ENCODE measurements at regions not wholly inside any gene's neighbourhood (a gene's known extent, or its start where the extent isn't known, plus 50 kb on each side); places are given as distances from the start of the nearest gene placed in this dataset.

GRCh38 chr14:98950353-98950895 is 321.6 kb downstream of the BCL11B start:
- H4K91ac ChIP-seq (ENCODE audit: low read depth, low read length) = no peak overlapping the region
- DNase-seq = no peak
- H3K23ac ChIP-seq (ENCODE audit: low read length) = no peak overlapping the region
- no peak overlapping the region for H3K18ac ChIP-seq (ENCODE audit: low read length)
- no peak overlapping the region for H2AK5ac ChIP-seq (ENCODE audit: low read length)
- H3K79me2 ChIP-seq (ENCODE audit: control insufficient read depth, insufficient read depth, low read length, poor library complexity) = no peaks in the 10 kb centered on the region
- H3K14ac ChIP-seq (ENCODE audit: low read length) = no peak overlapping the region
- H2BK12ac ChIP-seq (ENCODE audit: low read length) = no peak overlapping the region
- no peak overlapping the region for H4K12ac ChIP-seq (ENCODE audit: low read depth, low read length)
- no peak overlapping the region for H2AFZ ChIP-seq (ENCODE audit: insufficient read depth, low read length, poor library complexity)
- no peak overlapping the region for H4K8ac ChIP-seq (ENCODE audit: low read depth, low read length)
- no peak overlapping the region for H3K27ac ChIP-seq (ENCODE audit: low read depth, low read length)
- no peaks in the 10 kb centered on the region for H3K79me1 ChIP-seq (ENCODE audit: low read length)
- H3K27me3 ChIP-seq (ENCODE audit: insufficient read depth, low read length) = no peaks in the 10 kb centered on the region
- H2BK5ac ChIP-seq (ENCODE audit: low read depth, low read length, poor library complexity) = no peak overlapping the region
- no peak overlapping the region for H3K9ac ChIP-seq (ENCODE audit: low read length)
- H2BK120ac ChIP-seq (ENCODE audit: insufficient read depth, low read length, poor library complexity) = no peak overlapping the region
- 100% methylated on average over 1 of the region's 5 CpGs for WGBS (ENCODE audit: extremely low coverage, insufficient coverage, insufficient read length)
- H3K36me3 ChIP-seq (ENCODE audit: control insufficient read depth in 1 of 2, insufficient read depth in 2 of 2, low read length in 2 of 2) = no peaks in the 10 kb centered on the region
- peaks cover 2% of the 10 kb centered on the region for H3K9me3 ChIP-seq (ENCODE audit: insufficient read depth, low read depth, low read length)
- H3K4me3 ChIP-seq (ENCODE audit: low read depth, low read length) = no peak overlapping the region
- no peak overlapping the region for H3K4me2 ChIP-seq (ENCODE audit: low read length)
- H3K4me1 ChIP-seq (ENCODE audit: control insufficient read depth in 1 of 2, insufficient read depth in 2 of 2, low read length in 2 of 2) = no peaks in the 10 kb centered on the region
- no peak overlapping the region for H3K4ac ChIP-seq (ENCODE audit: low read depth, low read length)

- Histone ChIP-seq H4K91ac (ENCODE audit: low read depth, low read length) (no peak overlapping the region), H3K9me3 (ENCODE audit: insufficient read depth, low read depth, low read length) (peaks cover 2% of the 10 kb centered on the region), H2BK5ac (ENCODE audit: low read depth, low read length, poor library complexity) (no peak overlapping the region), H3K9ac (ENCODE audit: low read length) (no peak overlapping the region), H2AK5ac (ENCODE audit: low read length) (no peak overlapping the region), H3K27ac (ENCODE audit: low read depth, low read length) (no peak overlapping the region), H3K4ac (ENCODE audit: low read depth, low read length) (no peak overlapping the region), H3K79me2 (ENCODE audit: control insufficient read depth, insufficient read depth, low read length, poor library complexity) (no peaks in the 10 kb centered on the region), H4K12ac (ENCODE audit: low read depth, low read length) (no peak overlapping the region), H2BK12ac (ENCODE audit: low read length) (no peak overlapping the region), H2BK120ac (ENCODE audit: insufficient read depth, low read length, poor library complexity) (no peak overlapping the region), H3K18ac (ENCODE audit: low read length) (no peak overlapping the region), H3K36me3 (ENCODE audit: control insufficient read depth in 1 of 2, insufficient read depth in 2 of 2, low read length in 2 of 2) (no peaks in the 10 kb centered on the region), H3K4me2 (ENCODE audit: low read length) (no peak overlapping the region), H3K14ac (ENCODE audit: low read length) (no peak overlapping the region), H3K4me3 (ENCODE audit: low read depth, low read length) (no peak overlapping the region), H3K79me1 (ENCODE audit: low read length) (no peaks in the 10 kb centered on the region), H4K8ac (ENCODE audit: low read depth, low read length) (no peak overlapping the region), H3K23ac (ENCODE audit: low read length) (no peak overlapping the region), H3K4me1 (ENCODE audit: control insufficient read depth in 1 of 2, insufficient read depth in 2 of 2, low read length in 2 of 2) (no peaks in the 10 kb centered on the region), H2AFZ (ENCODE audit: insufficient read depth, low read length, poor library complexity) (no peak overlapping the region), H3K27me3 (ENCODE audit: insufficient read depth, low read length) (no peaks in the 10 kb centered on the region)
- no peak for DNase-seq
- no CpG with 5 or more reads among the region's 3 CpGs for WGBS (ENCODE audit: extremely low coverage, insufficient coverage, insufficient read length)
Measured at GRCh38 chr14:98951031-98951430, 321.0 kb downstream of the BCL11B start.

GRCh38 chr14:98951521-98952152 is 320.4 kb downstream of the BCL11B start:
- Histone ChIP-seq H3K4me2 (ENCODE audit: low read length) (no peak overlapping the region), H3K79me1 (ENCODE audit: low read length) (no peaks in the 10 kb centered on the region), H3K27me3 (ENCODE audit: insufficient read depth, low read length) (no peaks in the 10 kb centered on the region), H2BK12ac (ENCODE audit: low read length) (no peak overlapping the region), H3K4me1 (ENCODE audit: control insufficient read depth in 1 of 2, insufficient read depth in 2 of 2, low read length in 2 of 2) (no peaks in the 10 kb centered on the region), H3K9me3 (ENCODE audit: insufficient read depth, low read depth, low read length) (peaks cover 2% of the 10 kb centered on the region), H4K12ac (ENCODE audit: low read depth, low read length) (no peak overlapping the region), H2AFZ (ENCODE audit: insufficient read depth, low read length, poor library complexity) (no peak overlapping the region), H4K8ac (ENCODE audit: low read depth, low read length) (no peak overlapping the region), H3K27ac (ENCODE audit: low read depth, low read length) (no peak overlapping the region), H3K23ac (ENCODE audit: low read length) (no peak overlapping the region), H2AK5ac (ENCODE audit: low read length) (no peak overlapping the region), H3K4ac (ENCODE audit: low read depth, low read length) (no peak overlapping the region), H4K91ac (ENCODE audit: low read depth, low read length) (no peak overlapping the region), H3K18ac (ENCODE audit: low read length) (no peak overlapping the region), H3K36me3 (ENCODE audit: control insufficient read depth in 1 of 2, insufficient read depth in 2 of 2, low read length in 2 of 2) (no peaks in the 10 kb centered on the region), H2BK120ac (ENCODE audit: insufficient read depth, low read length, poor library complexity) (no peak overlapping the region), H3K79me2 (ENCODE audit: control insufficient read depth, insufficient read depth, low read length, poor library complexity) (no peaks in the 10 kb centered on the region), H3K9ac (ENCODE audit: low read length) (no peak overlapping the region), H2BK5ac (ENCODE audit: low read depth, low read length, poor library complexity) (no peak overlapping the region), H3K14ac (ENCODE audit: low read length) (no peak overlapping the region), H3K4me3 (ENCODE audit: low read depth, low read length) (no peak overlapping the region)
- WGBS (ENCODE audit: extremely low coverage, insufficient coverage, insufficient read length) = no CpG with 5 or more reads among the region's 8 CpGs
- no peak for DNase-seq

- H3K79me2 ChIP-seq (ENCODE audit: control insufficient read depth, insufficient read depth, low read length, poor library complexity) = no peaks in the 10 kb centered on the region
- no peaks in the 10 kb centered on the region for H3K79me1 ChIP-seq (ENCODE audit: low read length)
- no peaks in the 10 kb centered on the region for H3K27me3 ChIP-seq (ENCODE audit: insufficient read depth, low read length)
- no peak overlapping the region for H3K23ac ChIP-seq (ENCODE audit: low read length)
- no peak overlapping the region for H2AFZ ChIP-seq (ENCODE audit: insufficient read depth, low read length, poor library complexity)
- WGBS (ENCODE audit: extremely low coverage, insufficient coverage, insufficient read length) = no CpG with 5 or more reads among the region's 9 CpGs
- DNase-seq = peak in 1 of 2 donors; percentile 20
- H3K9me3 ChIP-seq (ENCODE audit: insufficient read depth, low read depth, low read length) = peaks cover 2% of the 10 kb centered on the region
- no peak overlapping the region for H2BK5ac ChIP-seq (ENCODE audit: low read depth, low read length, poor library complexity)
- no peaks in the 10 kb centered on the region for H3K36me3 ChIP-seq (ENCODE audit: control insufficient read depth in 1 of 2, insufficient read depth in 2 of 2, low read length in 2 of 2)
- H3K4me1 ChIP-seq (ENCODE audit: control insufficient read depth in 1 of 2, insufficient read depth in 2 of 2, low read length in 2 of 2) = no peaks in the 10 kb centered on the region
- no peak overlapping the region for H2AK5ac ChIP-seq (ENCODE audit: low read length)
- no peak overlapping the region for H3K27ac ChIP-seq (ENCODE audit: low read depth, low read length)
- no peak overlapping the region for H3K4me3 ChIP-seq (ENCODE audit: low read depth, low read length)
- no peak overlapping the region for H3K4ac ChIP-seq (ENCODE audit: low read depth, low read length)
- H4K8ac ChIP-seq (ENCODE audit: low read depth, low read length) = no peak overlapping the region
- H4K12ac ChIP-seq (ENCODE audit: low read depth, low read length) = no peak overlapping the region
- H3K4me2 ChIP-seq (ENCODE audit: low read length) = no peak overlapping the region
- no peak overlapping the region for H2BK120ac ChIP-seq (ENCODE audit: insufficient read depth, low read length, poor library complexity)
- no peak overlapping the region for H2BK12ac ChIP-seq (ENCODE audit: low read length)
- H3K18ac ChIP-seq (ENCODE audit: low read length) = no peak overlapping the region
- H3K9ac ChIP-seq (ENCODE audit: low read length) = no peak overlapping the region
- no peak overlapping the region for H4K91ac ChIP-seq (ENCODE audit: low read depth, low read length)
- H3K14ac ChIP-seq (ENCODE audit: low read length) = no peak overlapping the region
Measured at GRCh38 chr14:98952593-98953350, 319.2 kb downstream of the BCL11B start.
